Sigmoid colon (tissue), 4 donors: ENCODE measurements at regions not wholly inside any gene's neighbourhood (a gene's known extent, or its start where the extent isn't known, plus 50 kb on each side); places are given as distances from the start of the nearest gene placed in this dataset.

Experiments used
- POLR2A ChIP-seq, 2 donors: fragments of 450-650 bp; IDR thresholded peaks; one replicate each; pipeline ENCODE4 v1.6.1; 2016; ENCODE audit warnings: antibody characterized with exemption in 2 of 2, mild to moderate bottlenecking in 2 of 2, moderate library complexity in 2 of 2
- POLR2AphosphoS5 ChIP-seq, 4 donors: sonication (generic); formaldehyde crosslinking; IDR thresholded peaks; one replicate each; pipeline ENCODE4 v1.6.1; 2017; ENCODE audit warnings: antibody characterized with exemption in 4 of 4
- TF ChIP-seq, protein P1 (sequence below), 4 experiments: fragments of 450-650 bp in 3 of 4; fragments of 200-600 bp in 1 of 4; IDR thresholded peaks; one replicate each; pipeline ENCODE4 v1.5.1; 2016 to 2019; ENCODE audit warnings: antibody characterized with exemption in 4 of 4, mild to moderate bottlenecking in 3 of 4, moderate library complexity in 2 of 4

- TF ChIP-seq POLR2A (IDR thresholded peaks at IDR 0.05) (no peak), POLR2AphosphoS5 (IDR thresholded peaks at IDR 0.05) (no peak)
- TF ChIP-seq, protein P1, sequence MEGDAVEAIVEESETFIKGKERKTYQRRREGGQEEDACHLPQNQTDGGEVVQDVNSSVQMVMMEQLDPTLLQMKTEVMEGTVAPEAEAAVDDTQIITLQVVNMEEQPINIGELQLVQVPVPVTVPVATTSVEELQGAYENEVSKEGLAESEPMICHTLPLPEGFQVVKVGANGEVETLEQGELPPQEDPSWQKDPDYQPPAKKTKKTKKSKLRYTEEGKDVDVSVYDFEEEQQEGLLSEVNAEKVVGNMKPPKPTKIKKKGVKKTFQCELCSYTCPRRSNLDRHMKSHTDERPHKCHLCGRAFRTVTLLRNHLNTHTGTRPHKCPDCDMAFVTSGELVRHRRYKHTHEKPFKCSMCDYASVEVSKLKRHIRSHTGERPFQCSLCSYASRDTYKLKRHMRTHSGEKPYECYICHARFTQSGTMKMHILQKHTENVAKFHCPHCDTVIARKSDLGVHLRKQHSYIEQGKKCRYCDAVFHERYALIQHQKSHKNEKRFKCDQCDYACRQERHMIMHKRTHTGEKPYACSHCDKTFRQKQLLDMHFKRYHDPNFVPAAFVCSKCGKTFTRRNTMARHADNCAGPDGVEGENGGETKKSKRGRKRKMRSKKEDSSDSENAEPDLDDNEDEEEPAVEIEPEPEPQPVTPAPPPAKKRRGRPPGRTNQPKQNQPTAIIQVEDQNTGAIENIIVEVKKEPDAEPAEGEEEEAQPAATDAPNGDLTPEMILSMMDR (IDR thresholded peaks at IDR 0.05): no peak
These were observed 597.8 kb downstream of the ETNK1 start for GRCh38 chr12:23222801-23223200.
